Heart left ventricle (tissue), 13 donors: ENCODE measurements at regions not wholly inside any gene's neighbourhood (a gene's known extent, or its start where the extent isn't known, plus 50 kb on each side); places are given as distances from the start of the nearest gene placed in this dataset.

ENCODE experiments used
- POLR2A ChIP-seq, 2 donors: fragments of 450-650 bp; IDR thresholded peaks; one replicate each; pipeline ENCODE4 v1.6.1; 2017; ENCODE audit warnings: antibody characterized with exemption in 2 of 2, mild to moderate bottlenecking in 2 of 2, moderate library complexity in 2 of 2
- TF ChIP-seq, protein P1 (sequence below), 12 donors: fragments of 200-600 bp; sonication (generic) in 4 of 12; IDR thresholded peaks; one replicate each; pipeline versions ENCODE4 v1.5.0 to v1.8.0; 2018 to 2022; ENCODE audit warnings: antibody characterized with exemption in 12 of 12, mild to moderate bottlenecking in 5 of 12
- donor health status: ischemic (EF 13 %, LVEDD 7.1; RV severe dilation, severe dysfunction).
- donor health status: DM: no; HTN: yes; CAD: no.
- donor health status: DM: no; HTN: no; CAD: no.
- donor health status: ischemic (EF 25% LVEDD 6.9; RV normal size, moderate dysfunction).
- donor health status: ischemic (EF 25% LVEDD 5.7; RV mildly dilated, moderate dysfunction).
- donor health status: ischemic (EF 35%, LVEDD 5.7; RV mildly dilated, moderate dysfunction).
- donor health status: nonischemic (EF 11% LVEDD 7.7; RV severe dilation, severe dysfunction).
- donor health status: DM: yes; HTN: yes; CAD: no.
- donor health status: PGD.
- donor health status: ischemic (EF 29% LVEDD 5.4; RV normal size, mild dysfunction).
- donor health status: nonischemic (EF 23%, LVEDD 6.1; RV moderate dilation, normal function).

DNA sequence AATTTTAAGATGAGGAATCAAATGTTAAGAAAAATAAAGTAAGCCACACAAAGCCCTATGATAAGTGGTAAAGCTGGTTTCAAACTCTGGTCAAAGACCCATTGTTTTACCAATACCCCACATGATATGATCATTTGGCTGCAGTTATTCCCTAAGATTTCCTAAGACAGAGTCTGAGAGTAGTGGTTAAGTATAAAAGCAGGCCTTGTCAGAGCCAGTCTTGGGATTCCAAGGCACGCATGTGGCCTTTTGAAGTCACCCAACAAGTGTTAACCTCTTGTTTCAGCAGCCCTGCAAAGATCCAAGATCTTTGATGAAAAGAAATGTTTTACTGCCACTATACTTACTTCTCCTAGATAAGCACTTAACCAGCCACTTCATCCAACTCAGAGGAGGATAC lies 159.2 kb downstream of the SIPA1L2 start:
- TF ChIP-seq, protein P1, sequence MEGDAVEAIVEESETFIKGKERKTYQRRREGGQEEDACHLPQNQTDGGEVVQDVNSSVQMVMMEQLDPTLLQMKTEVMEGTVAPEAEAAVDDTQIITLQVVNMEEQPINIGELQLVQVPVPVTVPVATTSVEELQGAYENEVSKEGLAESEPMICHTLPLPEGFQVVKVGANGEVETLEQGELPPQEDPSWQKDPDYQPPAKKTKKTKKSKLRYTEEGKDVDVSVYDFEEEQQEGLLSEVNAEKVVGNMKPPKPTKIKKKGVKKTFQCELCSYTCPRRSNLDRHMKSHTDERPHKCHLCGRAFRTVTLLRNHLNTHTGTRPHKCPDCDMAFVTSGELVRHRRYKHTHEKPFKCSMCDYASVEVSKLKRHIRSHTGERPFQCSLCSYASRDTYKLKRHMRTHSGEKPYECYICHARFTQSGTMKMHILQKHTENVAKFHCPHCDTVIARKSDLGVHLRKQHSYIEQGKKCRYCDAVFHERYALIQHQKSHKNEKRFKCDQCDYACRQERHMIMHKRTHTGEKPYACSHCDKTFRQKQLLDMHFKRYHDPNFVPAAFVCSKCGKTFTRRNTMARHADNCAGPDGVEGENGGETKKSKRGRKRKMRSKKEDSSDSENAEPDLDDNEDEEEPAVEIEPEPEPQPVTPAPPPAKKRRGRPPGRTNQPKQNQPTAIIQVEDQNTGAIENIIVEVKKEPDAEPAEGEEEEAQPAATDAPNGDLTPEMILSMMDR (IDR thresholded peaks at IDR 0.05) = no peak
- no peak for TF ChIP-seq POLR2A (IDR thresholded peaks at IDR 0.05)
